ENCODE measurements at regions not wholly inside any gene's neighbourhood (a gene's known extent, or its start where the extent isn't known, plus 50 kb on each side); places are given as distances from the start of the nearest gene placed in this dataset.

- Mint-ChIP-seq H3K27ac (ENCODE audit: unreplicated experiment) (no peak overlapping the region), H3K4me1 (ENCODE audit: low read depth, unreplicated experiment) (no peaks in the 10 kb centered on the region), H3K27me3 (ENCODE audit: unreplicated experiment) (peaks cover 8% of the 10 kb centered on the region), H3K4me3 (ENCODE audit: low read depth, unreplicated experiment) (no peak overlapping the region), H3K9me3 (ENCODE audit: low read depth, unreplicated experiment) (peaks cover 2% of the 10 kb centered on the region), H3K36me3 (ENCODE audit: insufficient read depth, unreplicated experiment) (no peaks in the 10 kb centered on the region)
- no peak for DNase-seq
- intact Hi-C loops (cut with micrococcal nuclease; ENCODE audit: unreplicated experiment), result no loop called here
- no TSS peak for BruUV-seq (replicated peaks)
- CTCF ChIA-PET, result interaction anchor here (1.5 kb wide), 1 partner anchor 16 kb away, joined by 3 read pairs; no protein-coding TSS in a partner anchor
- no peak for TF ChIP-seq CTCF (IDR thresholded peaks at IDR 0.05; ENCODE audit: unreplicated experiment)
Observed at GRCh38 chr11:110971140-110971539, 258.9 kb upstream of the ARHGAP20 start.

GRCh38 chr11:110968348-110969062, 256.3 kb upstream of the ARHGAP20 start:
- CTCF ChIA-PET, result no interaction called here
- H3K27me3 Mint-ChIP-seq (ENCODE audit: unreplicated experiment), result peaks cover 8% of the 10 kb centered on the region
- H3K27ac Mint-ChIP-seq (ENCODE audit: unreplicated experiment), result no peak overlapping the region
- no peaks in the 10 kb centered on the region for H3K4me1 Mint-ChIP-seq (ENCODE audit: low read depth, unreplicated experiment)
- no peaks in the 10 kb centered on the region for H3K36me3 Mint-ChIP-seq (ENCODE audit: insufficient read depth, unreplicated experiment)
- no TSS peak for BruUV-seq (replicated peaks)
- intact Hi-C loops (cut with micrococcal nuclease; ENCODE audit: unreplicated experiment), result no loop called here
- DNase-seq, result no peak
- no peak overlapping the region for H3K4me3 Mint-ChIP-seq (ENCODE audit: low read depth, unreplicated experiment)
- H3K9me3 Mint-ChIP-seq (ENCODE audit: low read depth, unreplicated experiment), result no peaks in the 10 kb centered on the region
- TF ChIP-seq CTCF (IDR thresholded peaks at IDR 0.05; ENCODE audit: unreplicated experiment), result no peak

GRCh38 chr11:110966131-110966530, 253.9 kb upstream of the ARHGAP20 start:
- Mint-ChIP-seq H3K9me3 (ENCODE audit: low read depth, unreplicated experiment) (no peaks in the 10 kb centered on the region), H3K4me1 (ENCODE audit: low read depth, unreplicated experiment) (no peaks in the 10 kb centered on the region), H3K4me3 (ENCODE audit: low read depth, unreplicated experiment) (no peak overlapping the region), H3K27me3 (ENCODE audit: unreplicated experiment) (peaks cover 8% of the 10 kb centered on the region), H3K27ac (ENCODE audit: unreplicated experiment) (no peak overlapping the region), H3K36me3 (ENCODE audit: insufficient read depth, unreplicated experiment) (no peaks in the 10 kb centered on the region)
- DNase-seq, result no peak
- BruUV-seq (replicated peaks), result no TSS peak
- intact Hi-C loops (cut with micrococcal nuclease; ENCODE audit: unreplicated experiment), result no loop called here
- CTCF ChIA-PET, result no interaction called here
- TF ChIP-seq CTCF (IDR thresholded peaks at IDR 0.05; ENCODE audit: unreplicated experiment), result no peak

GRCh38 chr11:110962921-110963320, 250.7 kb upstream of the ARHGAP20 start:
- TF ChIP-seq CTCF (IDR thresholded peaks at IDR 0.05; ENCODE audit: unreplicated experiment), result no peak
- H3K4me3 Mint-ChIP-seq (ENCODE audit: low read depth, unreplicated experiment), result no peak overlapping the region
- H3K36me3 Mint-ChIP-seq (ENCODE audit: insufficient read depth, unreplicated experiment), result no peaks in the 10 kb centered on the region
- no TSS peak for BruUV-seq (replicated peaks)
- no peak for DNase-seq
- no peaks in the 10 kb centered on the region for H3K27me3 Mint-ChIP-seq (ENCODE audit: unreplicated experiment)
- no peak overlapping the region for H3K27ac Mint-ChIP-seq (ENCODE audit: unreplicated experiment)
- H3K4me1 Mint-ChIP-seq (ENCODE audit: low read depth, unreplicated experiment), result no peaks in the 10 kb centered on the region
- H3K9me3 Mint-ChIP-seq (ENCODE audit: low read depth, unreplicated experiment), result no peaks in the 10 kb centered on the region
- intact Hi-C loops (cut with micrococcal nuclease; ENCODE audit: unreplicated experiment), result no loop called here
- CTCF ChIA-PET, result no interaction called here

Data from Calu3 (cell line).